H9 (cell line): ENCODE measurements at regions not wholly inside any gene's neighbourhood (a gene's known extent, or its start where the extent isn't known, plus 50 kb on each side); places are given as distances from the start of the nearest gene placed in this dataset.

Source experiments
- DNase-seq: peaks from one replicate; pipeline ENCODE4 v3.0.0-alpha.2; 2017
- H2AFZ ChIP-seq: one replicate; pipeline ENCODE4 v1.6.1; 2013; ENCODE audit warnings: mild to moderate bottlenecking, low read length, control low read depth, moderate library complexity
- H2AK5ac ChIP-seq: 2 replicates; pipeline ENCODE4 v1.6.1; 2013; ENCODE audit warnings: low read length, control low read depth, mixed read lengths; ENCODE audit not compliant: insufficient read length
- H2BK120ac ChIP-seq: one replicate; pipeline ENCODE4 v1.6.1; 2013; ENCODE audit warnings: low read depth, mild to moderate bottlenecking, low read length, control low read depth, inconsistent platforms; ENCODE audit not compliant: poor library complexity, severe bottlenecking
- H2BK12ac ChIP-seq: 2 replicates; pipeline ENCODE4 v1.6.1; 2013; ENCODE audit warnings: low read length, control low read depth, mixed read lengths, low read depth; ENCODE audit not compliant: insufficient read length
- H2BK15ac ChIP-seq: 2 replicates; pipeline ENCODE4 v1.6.1; 2013; ENCODE audit warnings: low read depth, low read length, control low read depth
- H2BK20ac ChIP-seq: one replicate; pipeline ENCODE4 v1.6.1; 2013; ENCODE audit warnings: low read depth, mild to moderate bottlenecking, low read length, control low read depth, inconsistent platforms; ENCODE audit not compliant: poor library complexity, severe bottlenecking
- H2BK5ac ChIP-seq: 2 replicates; pipeline ENCODE4 v1.6.1; 2013; ENCODE audit warnings: low read length, control low read depth, mixed read lengths; ENCODE audit not compliant: insufficient read length
- H3K14ac ChIP-seq: 2 replicates; pipeline ENCODE4 v1.6.1; 2013; ENCODE audit warnings: low read length, control low read depth; ENCODE audit not compliant: insufficient read depth
- H3K18ac ChIP-seq: 2 replicates; pipeline ENCODE4 v1.6.1; 2013; ENCODE audit warnings: low read depth, mild to moderate bottlenecking, mixed read lengths, low read length, control low read depth; ENCODE audit not compliant: insufficient read length
- H3K23ac ChIP-seq: 2 replicates; pipeline ENCODE4 v1.6.1; 2013; ENCODE audit warnings: low read length, control low read depth, mixed read lengths, low read depth; ENCODE audit not compliant: insufficient read length
- H3K23me2 ChIP-seq: 2 replicates; pipeline ENCODE4 v1.6.1; 2013; ENCODE audit warnings: low read depth, mild to moderate bottlenecking, mixed read lengths, low read length, control low read depth; ENCODE audit not compliant: insufficient read length, poor library complexity, severe bottlenecking
- H3K27ac ChIP-seq: 2 replicates; pipeline ENCODE4 v1.5.1; 2013; ENCODE audit warnings: low read length, control low read depth, mixed read lengths, low read depth; ENCODE audit not compliant: insufficient read length
- H3K27me3 ChIP-seq: 2 replicates; pipeline ENCODE4 v1.6.1; 2013; ENCODE audit warnings: low read length, control low read depth, inconsistent platforms; ENCODE audit not compliant: insufficient read depth
- H3K4ac ChIP-seq: 2 replicates; pipeline ENCODE4 v1.6.1; 2013; ENCODE audit warnings: low read depth, mild to moderate bottlenecking, control low read depth, inconsistent platforms, low read length, moderate library complexity
- H3K4me1 ChIP-seq: 2 replicates; pipeline ENCODE4 v1.6.1; 2013; ENCODE audit warnings: low read length, control low read depth, inconsistent platforms; ENCODE audit not compliant: insufficient read depth
- H3K4me2 ChIP-seq: 2 replicates; pipeline ENCODE4 v1.6.1; 2013; ENCODE audit warnings: low read length, control low read depth, mixed read lengths; ENCODE audit not compliant: insufficient read length, insufficient read depth
- H3K56ac ChIP-seq: 2 replicates; pipeline ENCODE4 v1.6.1; 2013; ENCODE audit warnings: low read depth, mild to moderate bottlenecking, mixed read lengths, low read length, control low read depth; ENCODE audit not compliant: insufficient read length
- H3K79me1 ChIP-seq: 2 replicates; pipeline ENCODE4 v1.6.1; 2013; ENCODE audit warnings: low read depth, mild to moderate bottlenecking, moderate library complexity, low read length, control low read depth, inconsistent platforms; ENCODE audit not compliant: insufficient read depth, poor library complexity, severe bottlenecking
- H3K79me2 ChIP-seq: 2 replicates; pipeline ENCODE4 v1.6.1; 2013; ENCODE audit warnings: low read length, control low read depth, inconsistent platforms; ENCODE audit not compliant: insufficient read depth
- H3K9ac ChIP-seq: 2 replicates; pipeline ENCODE4 v1.6.1; 2013; ENCODE audit warnings: low read length, control low read depth, mixed read lengths; ENCODE audit not compliant: insufficient read length; ENCODE audit errors: extremely low read depth
- H3K9me3 ChIP-seq: one replicate; pipeline ENCODE4 v1.6.1; 2013; ENCODE audit warnings: low read depth, low read length, inconsistent platforms; ENCODE audit not compliant: control insufficient read depth
- H3T11ph ChIP-seq: one replicate; pipeline ENCODE4 v1.6.1; 2013; ENCODE audit warnings: mild to moderate bottlenecking, low read length, control low read depth, inconsistent platforms
- H4K20me1 ChIP-seq: one replicate; pipeline ENCODE4 v1.6.1; 2013; ENCODE audit not compliant: control insufficient read depth, insufficient read length, insufficient read depth
- H4K5ac ChIP-seq: 2 replicates; pipeline ENCODE4 v1.6.1; 2013; ENCODE audit warnings: low read depth, mild to moderate bottlenecking, mixed read lengths, low read length, control low read depth; ENCODE audit not compliant: insufficient read length
- H4K8ac ChIP-seq: replicated peaks from 2 replicates; pipeline ENCODE4 v1.6.1; 2013; ENCODE audit warnings: low read length, control low read depth, mixed read lengths, low read depth; ENCODE audit not compliant: insufficient read length
- H4K91ac ChIP-seq: 2 replicates; pipeline ENCODE4 v1.6.1; 2013; ENCODE audit warnings: low read depth, mild to moderate bottlenecking, moderate library complexity, mixed read lengths, low read length, control low read depth; ENCODE audit not compliant: insufficient read length
- H3K27ac Mint-ChIP-seq, 3 experiments: 2 replicates in 2 of 3; 3 replicates in 1 of 3; pipeline ENCODE4 v1.8.0; 2020 to 2021; ENCODE audit warnings: mixed read lengths in 3 of 3, mild to moderate bottlenecking in 1 of 3, moderate library complexity in 1 of 3
- H3K27me3 Mint-ChIP-seq: 2 replicates; pipeline ENCODE4 v1.8.0; 2021; ENCODE audit warnings: low read depth, mild to moderate bottlenecking, moderate library complexity, mixed read lengths
- H3K36me3 Mint-ChIP-seq, 3 experiments: 2 replicates in 2 of 3; 3 replicates in 1 of 3; pipeline ENCODE4 v1.8.0; 2020 to 2021; ENCODE audit warnings: low read depth in 3 of 3, mixed read lengths in 3 of 3; ENCODE audit not compliant: insufficient read depth in 1 of 3
- H3K4me1 Mint-ChIP-seq, 2 experiments: 2 replicates each; pipeline ENCODE4 v1.8.0; 2020; ENCODE audit warnings: mixed read lengths in 2 of 2
- H3K4me3 Mint-ChIP-seq, 2 experiments: 2 replicates in 1 of 2; 3 replicates in 1 of 2; pipeline ENCODE4 v1.8.0; 2020 to 2021; ENCODE audit warnings: mild to moderate bottlenecking in 2 of 2, mixed read lengths in 2 of 2, moderate library complexity in 1 of 2
- H3K9me3 Mint-ChIP-seq, 2 experiments: 2 replicates in 1 of 2; 3 replicates in 1 of 2; pipeline ENCODE4 v1.8.0; 2020; ENCODE audit warnings: mild to moderate bottlenecking in 2 of 2, mixed read lengths in 2 of 2, moderate library complexity in 1 of 2
- CTCF ChIP-seq: fragments of 200-600 bp; sonication (generic); conservative IDR thresholded peaks from 3 replicates; pipeline ENCODE4 v1.8.0; 2021; ENCODE audit warnings: antibody characterized with exemption, mild to moderate bottlenecking
- WGBS: extraction: QIAGEN DNeasy Blood & Tissue Kit; methylation state at CpG from one replicate; pipeline ENCODE4 v1.1.7; 2013; ENCODE audit warnings: missing lambda C conversion rate, low lambda C conversion rate, mixed read lengths; ENCODE audit not compliant: insufficient read length; ENCODE audit errors: extremely low coverage; 5-methylcytosine and 5-hydroxymethylcytosine counted together

- Mint-ChIP-seq H3K4me3 (no peak overlapping the region), H3K36me3 (no peaks in the 10 kb centered on the region), H3K27ac (no peak overlapping the region), H3K9me3 (no peaks in the 10 kb centered on the region), H3K27me3 (no peaks in the 10 kb centered on the region), H3K4me1 (0 out of 4 replicates have a peak, but pooled peaks cover 0 to 2% of the 10 kb centered on the region in 2 experiments)
- no peak overlapping the region for H2AFZ ChIP-seq
- H2BK20ac ChIP-seq, result no peak overlapping the region
- no peak for DNase-seq
- no peak overlapping the region for H3K18ac ChIP-seq
- H4K5ac ChIP-seq, result no peak overlapping the region
- H3K27ac ChIP-seq, result no peak overlapping the region
- no peak overlapping the region for H2BK15ac ChIP-seq
- H3K56ac ChIP-seq, result no peak overlapping the region
- no peak overlapping the region for H2AK5ac ChIP-seq
- no peaks in the 10 kb centered on the region for H3K4me1 ChIP-seq
- no peak overlapping the region for H4K91ac ChIP-seq
- no peak overlapping the region for H2BK120ac ChIP-seq
- no peak overlapping the region for H3K9ac ChIP-seq
- no peaks in the 10 kb centered on the region for H3K23me2 ChIP-seq
- H4K8ac ChIP-seq, result no peak overlapping the region
- H3K14ac ChIP-seq, result no peak overlapping the region
- H3K9me3 ChIP-seq, result no peaks in the 10 kb centered on the region
- no peak overlapping the region for H3T11ph ChIP-seq
- no peaks in the 10 kb centered on the region for H3K79me1 ChIP-seq
- no peak overlapping the region for H3K23ac ChIP-seq
- no peak overlapping the region for H3K4ac ChIP-seq
- no peaks in the 10 kb centered on the region; the same call in 1 of the 2 replicates for H3K27me3 ChIP-seq
- no peaks in the 10 kb centered on the region for H3K79me2 ChIP-seq
- H2BK12ac ChIP-seq, result no peak overlapping the region
- no peak overlapping the region for H3K4me2 ChIP-seq
- TF ChIP-seq CTCF, result no peak
- no peaks in the 10 kb centered on the region for H4K20me1 ChIP-seq
- H2BK5ac ChIP-seq, result no peak overlapping the region
- WGBS, result no CpG with 5 or more reads among the region's 6 CpGs
Measured at GRCh38 chr4:141328560-141329173, 108.0 kb downstream of the ZNF330 start.
